ENCODE measurements at regions not wholly inside any gene's neighbourhood (a gene's known extent, or its start where the extent isn't known, plus 50 kb on each side); places are given as distances from the start of the nearest gene placed in this dataset.

- H2AFZ ChIP-seq (ENCODE audit: low read depth, low read length): no peak overlapping the region
Observed at GRCh38 chr4:3641501-3641900, 109.3 kb upstream of the LRPAP1 start.

GRCh38 chr4:3640587-3640962 is 108.4 kb upstream of the LRPAP1 start:
- H3K27ac ChIP-seq (ENCODE audit: low read length): no peak overlapping the region
- H3K36me3 ChIP-seq (ENCODE audit: insufficient read depth, low read length): no peaks in the 10 kb centered on the region
- H3K4me3 ChIP-seq (ENCODE audit: low read length): no peak overlapping the region
- no peaks in the 10 kb centered on the region for H3F3A ChIP-seq (ENCODE audit: insufficient read depth, low read length, poor library complexity, severe bottlenecking)
- no peak overlapping the region for H2AFZ ChIP-seq (ENCODE audit: low read depth, low read length)
- TF ChIP-seq REST (IDR thresholded peaks at IDR 0.05; ENCODE audit: borderline replicate concordance): no peak
- TF ChIP-seq EZH2 (IDR thresholded peaks at IDR 0.05; ENCODE audit: borderline replicate concordance, insufficient read depth, low read length, poor library complexity, severe bottlenecking): no peak
- no peak for TF ChIP-seq SMC3 (conservative IDR thresholded peaks at IDR 0.05; ENCODE audit: poor library complexity)
- TF ChIP-seq EP300 (conservative IDR thresholded peaks at IDR 0.05; ENCODE audit: poor library complexity, severe bottlenecking): no peak
- no peaks in the 10 kb centered on the region for H3K9me3 ChIP-seq (ENCODE audit: low read length)
- H3K9me2 ChIP-seq (ENCODE audit: insufficient read depth, low read length): no peaks in the 10 kb centered on the region
- H3K27me3 ChIP-seq (ENCODE audit: insufficient read depth, low read depth, low read length): no peaks in the 10 kb centered on the region
- H3K79me2 ChIP-seq (replicated peaks; ENCODE audit: insufficient read depth, low read length): no peaks in the 10 kb centered on the region
- no peaks in the 10 kb centered on the region for H4K20me1 ChIP-seq (ENCODE audit: insufficient read depth)
- H3K4me2 ChIP-seq (ENCODE audit: low read length): no peak overlapping the region
- no peak overlapping the region for H3K9ac ChIP-seq (ENCODE audit: low read length)

More at GRCh38 chr4:3641501-3641900, 109.3 kb upstream of the LRPAP1 start:
- H3F3A ChIP-seq (ENCODE audit: insufficient read depth, low read length, poor library complexity, severe bottlenecking): no peaks in the 10 kb centered on the region
- H3K4me3 ChIP-seq (ENCODE audit: low read length): no peak overlapping the region
- no peak overlapping the region for H3K4me2 ChIP-seq (ENCODE audit: low read length)
- no peaks in the 10 kb centered on the region for H3K9me3 ChIP-seq (ENCODE audit: low read length)
- no peak overlapping the region for H3K9ac ChIP-seq (ENCODE audit: low read length)
- no peak overlapping the region for H3K27ac ChIP-seq (ENCODE audit: low read length)
- H3K36me3 ChIP-seq (ENCODE audit: insufficient read depth, low read length): no peaks in the 10 kb centered on the region
- no peaks in the 10 kb centered on the region for H3K27me3 ChIP-seq (ENCODE audit: insufficient read depth, low read depth, low read length)
- H4K20me1 ChIP-seq (ENCODE audit: insufficient read depth): no peaks in the 10 kb centered on the region
- no peaks in the 10 kb centered on the region for H3K79me2 ChIP-seq (replicated peaks; ENCODE audit: insufficient read depth, low read length)
- H3K9me2 ChIP-seq (ENCODE audit: insufficient read depth, low read length): no peaks in the 10 kb centered on the region
- TF ChIP-seq CTCF (IDR thresholded peaks at IDR 0.05; ENCODE audit: poor library complexity, severe bottlenecking): no peak
- no peak for TF ChIP-seq SMC3 (conservative IDR thresholded peaks at IDR 0.05; ENCODE audit: poor library complexity)
- no peak for TF ChIP-seq TAF1 (IDR thresholded peaks at IDR 0.05; ENCODE audit: low read depth)
- no peak for TF ChIP-seq REST (IDR thresholded peaks at IDR 0.05; ENCODE audit: borderline replicate concordance)
- no peak for TF ChIP-seq POLR2AphosphoS5 (IDR thresholded peaks at IDR 0.05)
- no peak for TF ChIP-seq EZH2 (IDR thresholded peaks at IDR 0.05; ENCODE audit: borderline replicate concordance, insufficient read depth, low read length, poor library complexity, severe bottlenecking)
- no peak for TF ChIP-seq EP300 (conservative IDR thresholded peaks at IDR 0.05; ENCODE audit: poor library complexity, severe bottlenecking)
- TF ChIP-seq MXI1 (conservative IDR thresholded peaks at IDR 0.05; ENCODE audit: poor library complexity, severe bottlenecking): no peak
- TF ChIP-seq RAD21 (conservative IDR thresholded peaks at IDR 0.05): no peak

Data from neural cell (in vitro differentiated cells).